ENCODE measurements at regions not wholly inside any gene's neighbourhood (a gene's known extent, or its start where the extent isn't known, plus 50 kb on each side); places are given as distances from the start of the nearest gene placed in this dataset.

GRCh38 chrX:148424570-148424969 is 75.8 kb upstream of the AFF2 start:
- in situ Hi-C loops (cut with MboI; ENCODE audit: low pct_unique_long_range_greater_than_20kb, low sequenced_read_pairs), result no loop called here
- no peak for DNase-seq

DNA sequence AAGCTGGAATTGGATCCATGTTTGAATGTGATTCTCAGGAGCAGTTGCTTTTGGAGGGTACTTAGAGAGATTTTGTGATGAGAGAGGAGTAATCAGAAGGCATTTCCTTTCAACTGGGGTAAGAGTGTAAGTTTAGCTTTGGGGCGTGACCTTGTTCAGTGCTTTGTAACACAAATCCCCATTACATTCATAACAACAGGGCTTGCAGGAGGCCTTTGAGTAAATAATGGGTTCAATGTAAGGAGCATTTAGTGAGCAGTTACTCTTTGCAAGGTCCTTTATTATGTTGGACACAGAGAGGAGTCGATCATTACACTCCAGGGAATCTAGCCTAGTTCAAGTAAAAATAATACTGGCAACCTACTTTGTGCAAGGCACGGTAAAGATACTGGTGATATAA is 74.0 kb upstream of the AFF2 start:
- DNase-seq, result no peak

DNA sequence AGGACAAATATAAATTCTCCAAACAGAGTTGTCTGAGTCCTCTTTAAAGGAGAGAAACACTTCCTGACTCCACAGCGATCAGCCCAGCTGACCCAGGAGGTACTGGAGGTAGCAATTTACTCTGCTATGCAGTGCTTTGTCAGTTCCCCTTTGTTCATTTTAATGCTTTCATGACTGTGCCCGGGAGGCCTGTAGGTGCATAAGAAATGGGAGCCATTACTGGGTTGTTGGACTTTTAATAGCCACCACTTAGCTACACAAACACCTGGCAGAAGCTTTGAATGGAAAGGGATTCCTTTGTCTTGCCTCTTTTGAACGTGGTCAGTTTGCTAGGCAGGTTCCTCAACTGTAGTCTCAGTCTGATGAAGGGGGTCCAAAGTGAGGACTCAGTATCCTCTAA is 59.0 kb upstream of the AFF2 start:
- in situ Hi-C loops (cut with MboI; ENCODE audit: low pct_unique_long_range_greater_than_20kb, low sequenced_read_pairs), result no loop called here
- DNase-seq, result no peak

More for the DNA sequence above, 74.0 kb upstream of the AFF2 start:
- in situ Hi-C loops (cut with MboI; ENCODE audit: low pct_unique_long_range_greater_than_20kb, low sequenced_read_pairs), result no loop called here

DNA sequence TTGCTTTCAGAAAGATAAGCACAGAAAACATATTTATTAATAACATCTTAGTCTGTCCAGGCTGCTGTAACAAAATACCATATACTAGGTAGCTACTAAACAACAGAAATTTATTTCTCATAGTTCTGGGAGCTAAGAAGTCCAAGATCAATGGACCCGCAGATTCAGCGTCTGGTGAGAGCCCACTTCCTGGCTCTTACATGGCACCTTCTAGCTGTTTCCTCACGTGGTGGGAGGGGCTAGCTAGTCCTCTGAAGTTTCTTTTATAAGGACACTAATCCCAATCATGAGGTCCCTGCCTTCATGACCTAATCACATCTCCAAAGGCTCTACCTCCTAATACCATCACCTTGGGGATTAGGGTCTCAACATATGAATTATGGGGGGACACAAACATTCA is 57.2 kb upstream of the AFF2 start:
- DNase-seq, result no peak
- in situ Hi-C loops (cut with MboI; ENCODE audit: low pct_unique_long_range_greater_than_20kb, low sequenced_read_pairs), result no loop called here

DNA sequence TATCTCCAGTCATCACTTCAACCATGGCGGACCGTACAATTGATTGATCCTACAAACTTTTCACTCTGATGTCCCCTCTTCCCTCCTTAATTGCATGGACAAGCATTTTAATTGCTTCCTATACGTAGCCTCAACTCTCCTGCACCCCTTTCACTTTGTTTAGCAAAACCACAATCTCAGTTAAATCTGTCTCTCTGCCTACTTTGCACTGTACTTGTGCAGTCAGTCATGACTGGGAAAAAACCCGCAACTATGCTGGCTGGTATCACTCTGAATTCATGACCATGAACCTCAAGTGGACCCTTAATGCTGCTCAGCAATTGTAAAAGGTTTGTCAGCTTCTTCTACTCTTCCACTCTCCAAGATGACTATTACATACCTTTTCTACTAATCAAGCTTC is 51.7 kb upstream of the AFF2 start:
- in situ Hi-C loops (cut with MboI; ENCODE audit: low pct_unique_long_range_greater_than_20kb, low sequenced_read_pairs), result no loop called here
- no peak for DNase-seq
